Globus pallidus (tissue), 1 donor: ENCODE measurements at regions not wholly inside any gene's neighbourhood (a gene's known extent, or its start where the extent isn't known, plus 50 kb on each side); places are given as distances from the start of the nearest gene placed in this dataset.

Experiments used
- DNase-seq: peaks from one replicate; pipeline ENCODE4 v3.0.0-alpha.2; 2015; ENCODE audit warnings: low spot score

DNA sequence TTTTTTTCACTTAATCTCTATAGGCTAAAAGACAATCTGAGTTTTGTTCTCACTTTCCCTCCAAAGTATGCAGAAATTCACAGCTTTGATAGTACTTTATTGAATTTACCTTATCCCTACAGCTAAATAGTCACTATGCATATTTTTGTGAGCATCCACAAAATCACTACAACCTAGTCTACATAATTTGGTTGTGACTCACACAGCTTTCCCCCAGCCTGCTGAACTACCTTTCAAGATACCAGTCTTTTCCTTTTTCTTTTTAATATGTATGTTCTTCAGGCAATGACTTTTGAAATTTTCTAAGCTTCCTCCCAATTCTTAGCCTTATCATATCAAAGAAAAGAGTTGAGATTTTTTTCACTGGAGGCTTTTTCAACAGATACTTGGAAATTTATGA lies 347.3 kb upstream of the CDH6 start:
- DNase-seq, result no peak

DNA sequence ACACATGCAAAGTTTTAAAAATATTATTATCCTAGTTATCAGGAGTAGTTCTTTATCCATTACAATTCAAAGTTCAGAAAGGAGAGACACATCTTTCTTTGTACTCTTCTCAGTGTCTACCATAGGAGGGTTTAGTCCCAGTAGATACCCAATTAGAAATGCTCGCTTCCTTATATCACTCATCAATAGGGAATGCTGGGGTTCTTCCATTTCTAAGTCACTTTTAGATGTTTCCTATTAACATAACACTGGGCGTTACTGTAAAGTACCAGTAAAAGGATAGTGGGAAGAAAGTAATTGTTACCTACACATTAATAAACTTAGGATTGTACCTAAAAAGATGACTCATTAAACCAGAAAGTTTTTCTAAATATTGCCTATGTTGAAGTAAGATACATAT lies 348.3 kb upstream of the CDH6 start:
- no peak for DNase-seq

DNA sequence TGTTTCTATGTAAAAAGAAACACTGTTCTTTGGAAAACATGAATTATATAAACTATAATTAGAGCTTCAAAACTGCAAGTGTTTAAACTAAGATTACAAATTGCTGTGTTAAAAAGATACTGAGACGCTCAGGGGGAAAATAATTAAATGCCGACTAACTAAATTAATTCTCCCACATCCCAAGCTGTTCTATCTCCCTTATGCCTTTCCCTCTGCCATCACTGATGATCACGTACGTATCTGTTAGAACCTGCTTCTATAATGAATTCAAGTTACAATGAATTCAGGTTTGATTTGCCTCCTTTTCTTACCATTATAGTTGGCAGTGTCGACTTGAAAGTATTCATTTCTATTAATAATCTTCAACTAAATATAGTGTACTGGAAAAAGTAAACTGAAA lies 349.9 kb upstream of the CDH6 start:
- DNase-seq, result no peak

DNA sequence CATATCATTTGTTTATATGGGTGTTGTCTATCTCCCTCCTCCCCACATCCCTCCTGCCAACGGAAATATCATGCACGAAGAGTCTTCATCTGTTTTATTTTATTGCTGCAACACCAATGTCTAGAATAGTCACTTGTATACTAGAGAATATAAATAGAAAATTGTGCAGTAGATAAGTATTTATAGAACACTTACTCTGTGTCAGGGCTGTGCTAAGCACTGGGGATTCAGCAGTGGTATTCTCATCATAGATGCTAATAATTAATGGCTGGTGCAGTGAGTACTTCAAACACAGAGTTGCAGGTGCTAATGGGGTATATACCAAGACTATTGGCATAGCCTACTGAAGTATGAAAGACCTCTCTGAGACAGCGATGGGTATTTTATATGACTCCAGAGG lies 353.5 kb upstream of the CDH6 start:
- DNase-seq, result no peak

DNA sequence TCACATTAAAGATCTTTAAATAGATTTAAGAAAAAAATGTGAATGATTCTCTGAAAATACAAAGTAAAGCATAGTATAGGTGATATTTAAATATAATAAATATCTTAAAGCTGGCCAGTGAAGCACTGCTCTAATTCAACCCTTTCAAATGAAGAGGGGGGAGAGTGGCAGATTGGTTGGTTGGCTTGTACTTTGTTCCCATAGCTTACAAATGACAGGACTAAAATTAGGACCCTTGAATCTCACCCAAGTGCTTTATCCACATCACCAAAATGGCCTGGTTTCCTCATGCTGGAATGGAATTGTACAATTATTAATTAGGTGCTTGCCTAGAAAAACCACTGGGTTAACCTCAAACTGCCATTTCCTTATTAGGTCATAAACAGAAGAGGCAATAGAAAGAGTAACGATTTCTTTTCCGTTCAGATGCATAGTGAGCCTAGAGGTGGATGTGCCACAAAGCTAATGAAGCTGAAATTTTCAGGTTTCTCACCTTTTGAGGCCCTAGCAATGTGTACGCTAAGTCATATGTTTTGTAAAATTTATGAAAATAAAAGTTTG lies 354.5 kb upstream of the CDH6 start:
- DNase-seq, result no peak

DNA sequence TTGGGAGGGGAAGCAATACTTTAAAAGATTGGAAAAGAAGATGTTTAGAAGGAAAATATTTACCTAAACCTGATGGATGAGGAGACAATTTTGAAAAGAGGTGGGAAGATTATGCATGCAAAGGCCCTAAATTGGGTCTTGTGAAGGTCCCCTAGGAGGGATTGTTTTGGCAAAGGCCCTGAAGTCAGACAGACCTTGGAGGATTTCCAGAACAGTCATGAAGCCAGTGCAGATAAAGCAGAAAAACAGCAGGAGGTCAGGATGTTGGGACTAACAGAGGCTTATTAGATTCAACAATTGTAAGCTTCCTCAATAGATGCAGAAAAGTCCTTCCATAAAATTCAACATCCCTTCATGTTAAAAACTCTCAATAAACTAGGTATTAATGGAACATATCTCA lies 361.0 kb upstream of the CDH6 start:
- no peak for DNase-seq

DNA sequence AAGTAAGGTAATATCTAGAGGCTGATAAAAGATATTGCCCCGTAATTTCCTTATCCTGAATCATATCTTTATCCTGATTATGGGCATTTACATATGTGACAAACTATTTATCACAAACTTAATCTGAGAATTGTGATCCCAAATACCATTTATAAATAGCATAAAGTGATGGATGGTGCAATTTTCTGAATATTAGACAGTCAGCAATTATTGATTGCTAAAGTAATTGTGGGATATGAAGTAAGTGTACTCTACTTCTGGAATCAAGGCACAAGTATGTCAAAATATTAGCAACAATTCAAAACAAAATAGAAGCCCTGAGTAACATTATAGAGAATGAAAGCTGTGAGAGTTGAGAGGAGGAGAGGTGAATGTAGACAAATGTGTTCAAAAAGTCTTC lies 361.9 kb upstream of the CDH6 start:
- DNase-seq, result no peak

DNA sequence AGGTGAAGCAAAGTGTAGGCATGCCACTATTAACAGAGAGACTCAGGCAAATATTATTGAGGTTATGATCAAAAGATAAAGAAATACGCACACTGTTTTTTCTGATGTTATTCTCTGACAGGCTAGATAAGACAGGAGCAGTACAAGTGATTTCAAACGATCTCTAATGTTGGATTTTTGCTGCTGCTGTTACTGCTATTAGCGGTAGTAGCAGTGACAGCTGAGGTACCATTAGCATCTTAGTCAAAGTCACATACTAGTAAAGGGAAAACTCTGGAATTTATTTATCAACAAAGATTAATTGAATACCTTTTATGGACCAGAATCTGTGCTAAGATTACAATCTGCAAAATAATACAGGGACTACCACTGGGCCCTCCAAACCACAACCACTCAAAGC lies 362.4 kb upstream of the CDH6 start:
- no peak for DNase-seq

DNA sequence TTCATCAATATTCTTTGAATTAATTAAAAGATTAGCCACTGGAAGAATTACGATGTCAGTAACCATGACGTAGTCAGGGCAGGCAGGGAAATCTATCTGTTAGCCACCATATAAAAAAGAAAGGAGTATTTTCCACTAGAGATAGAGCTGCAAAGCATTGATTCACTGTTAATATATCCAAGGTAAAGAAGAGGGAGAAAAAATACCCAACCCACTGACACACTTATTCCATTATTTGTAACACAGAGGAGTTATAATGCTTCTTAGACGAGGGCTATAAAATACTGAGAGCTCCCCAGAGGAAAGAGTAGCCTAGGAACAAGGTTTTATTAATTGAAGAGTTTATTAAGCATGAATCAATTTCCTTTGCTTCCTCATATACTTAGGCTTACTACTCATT lies 382.2 kb upstream of the CDH6 start:
- no peak for DNase-seq

DNA sequence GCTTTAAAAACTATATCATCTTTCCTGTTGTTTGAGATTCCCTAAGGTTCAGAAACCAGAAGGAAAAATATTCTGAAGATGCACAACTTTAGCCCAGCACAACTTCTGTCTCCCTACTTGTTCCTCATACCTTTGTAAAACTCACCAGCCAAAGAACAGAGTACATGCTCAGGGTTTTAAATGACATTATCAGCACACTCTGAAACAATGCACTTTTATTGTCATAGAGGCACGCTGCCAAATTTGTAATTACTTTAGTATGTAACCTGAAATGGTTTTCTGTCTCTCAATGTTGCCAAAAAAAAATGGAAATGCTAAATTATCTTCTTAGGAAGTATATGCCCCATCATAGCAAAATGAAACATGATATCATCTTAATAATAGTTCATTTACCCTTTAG lies 383.6 kb upstream of the CDH6 start:
- no peak for DNase-seq

DNA sequence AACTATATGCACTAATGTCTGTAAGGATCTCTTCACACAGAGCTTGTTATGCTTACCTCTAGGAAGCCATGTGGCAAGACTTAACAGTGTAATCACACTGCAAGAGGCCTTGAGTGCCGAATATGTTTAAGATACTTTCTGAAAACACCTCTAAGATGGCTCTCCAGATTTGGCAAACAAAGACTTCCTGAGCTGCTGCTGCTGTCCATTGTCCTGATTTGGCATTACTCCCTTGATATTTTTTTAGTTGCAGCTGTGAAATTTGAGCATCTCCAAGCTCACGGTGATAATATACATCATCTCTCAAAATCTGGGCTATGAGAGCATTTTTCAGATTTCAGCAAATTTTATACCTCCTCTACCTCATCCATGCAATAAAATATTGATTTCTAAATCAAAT lies 384.5 kb upstream of the CDH6 start:
- no peak for DNase-seq

DNA sequence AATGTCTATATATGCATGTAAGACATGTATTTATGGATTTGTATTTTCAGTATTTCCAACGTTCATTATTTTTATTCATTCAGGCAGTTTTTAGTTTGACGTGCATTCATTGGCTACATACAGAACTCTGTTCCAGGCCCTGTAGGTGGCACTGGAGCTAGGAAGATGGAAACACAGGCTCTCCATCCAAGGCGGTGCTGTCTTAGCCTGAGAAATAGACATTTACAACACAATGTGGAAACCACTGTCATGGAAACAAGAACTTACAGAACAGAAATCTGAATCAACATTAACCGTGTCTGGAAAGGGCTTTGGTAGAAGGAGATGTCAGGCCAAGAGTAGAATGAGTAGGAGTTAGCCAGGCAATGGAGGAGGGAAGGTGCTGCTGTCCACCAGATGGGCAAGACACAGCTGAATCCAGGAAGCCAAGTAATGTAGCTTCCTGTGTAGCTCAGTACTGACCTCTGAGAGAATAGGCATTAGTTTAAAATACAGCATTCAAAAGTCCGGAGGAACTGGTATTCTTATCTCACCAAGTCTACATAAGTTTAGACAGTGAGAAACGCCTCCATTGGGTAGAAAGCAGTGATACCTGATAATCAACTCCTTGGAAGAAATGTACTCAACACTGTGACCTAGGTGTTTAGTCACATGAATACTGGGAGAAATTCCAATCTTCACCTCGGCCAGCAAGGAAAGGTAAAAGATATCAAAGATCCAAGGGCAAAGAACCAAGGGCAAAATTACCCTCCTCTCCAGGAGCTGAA lies 388.6 kb upstream of the CDH6 start:
- peak; percentile 10 for DNase-seq

DNA sequence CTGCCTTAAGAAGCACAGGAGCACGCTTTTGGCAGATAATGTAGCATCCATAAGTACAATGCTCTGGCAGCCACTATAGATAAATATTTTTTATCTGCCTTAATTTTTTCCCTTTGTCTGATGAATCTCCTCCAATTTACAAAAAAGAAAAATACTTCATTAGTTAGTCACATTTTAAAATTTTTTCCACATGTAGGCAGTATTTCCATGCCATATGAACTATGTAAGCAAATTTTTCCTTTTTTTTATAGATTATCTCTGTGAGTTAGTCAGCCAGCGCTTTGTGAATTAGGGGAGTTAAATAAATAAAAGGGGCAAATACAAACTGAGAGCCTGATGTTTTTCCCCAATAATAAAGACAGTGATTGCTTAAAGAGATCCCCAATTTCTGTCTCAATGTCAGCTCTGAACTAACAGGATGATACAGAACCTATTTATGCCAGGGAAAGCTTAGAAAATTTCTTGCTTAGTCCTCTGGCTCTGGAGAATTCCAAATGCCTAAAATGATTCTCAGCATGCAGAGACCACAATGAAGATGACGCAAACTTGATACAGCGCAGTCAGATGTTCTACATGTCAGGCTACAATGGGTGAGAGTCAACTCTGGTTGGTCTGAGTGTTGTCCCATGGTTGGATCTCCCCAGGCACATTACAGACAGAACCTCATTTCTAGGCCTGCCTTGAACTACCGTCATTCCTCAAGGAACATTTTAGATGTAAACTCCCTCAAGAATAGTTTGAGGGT lies 390.4 kb upstream of the CDH6 start:
- DNase-seq, result no peak

DNA sequence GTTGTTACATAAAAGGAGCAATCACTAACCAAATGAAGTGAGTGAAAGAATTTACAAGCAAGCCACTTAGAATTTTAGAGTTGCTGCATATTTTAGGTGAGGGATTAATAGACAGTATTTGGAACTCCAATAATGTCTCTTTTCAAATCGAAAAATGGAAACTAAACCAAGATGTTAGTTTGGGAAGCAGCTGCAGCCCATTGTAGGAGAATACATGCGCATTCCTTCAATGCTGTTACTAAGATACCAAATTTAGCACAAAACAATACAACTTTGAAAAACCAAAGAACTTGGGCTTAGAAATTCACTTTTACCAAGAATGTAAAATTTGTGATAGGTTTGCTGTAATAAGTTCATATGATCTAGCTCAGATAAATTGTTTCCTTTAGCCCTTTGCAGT lies 411.8 kb upstream of the CDH6 start:
- no peak for DNase-seq

DNA sequence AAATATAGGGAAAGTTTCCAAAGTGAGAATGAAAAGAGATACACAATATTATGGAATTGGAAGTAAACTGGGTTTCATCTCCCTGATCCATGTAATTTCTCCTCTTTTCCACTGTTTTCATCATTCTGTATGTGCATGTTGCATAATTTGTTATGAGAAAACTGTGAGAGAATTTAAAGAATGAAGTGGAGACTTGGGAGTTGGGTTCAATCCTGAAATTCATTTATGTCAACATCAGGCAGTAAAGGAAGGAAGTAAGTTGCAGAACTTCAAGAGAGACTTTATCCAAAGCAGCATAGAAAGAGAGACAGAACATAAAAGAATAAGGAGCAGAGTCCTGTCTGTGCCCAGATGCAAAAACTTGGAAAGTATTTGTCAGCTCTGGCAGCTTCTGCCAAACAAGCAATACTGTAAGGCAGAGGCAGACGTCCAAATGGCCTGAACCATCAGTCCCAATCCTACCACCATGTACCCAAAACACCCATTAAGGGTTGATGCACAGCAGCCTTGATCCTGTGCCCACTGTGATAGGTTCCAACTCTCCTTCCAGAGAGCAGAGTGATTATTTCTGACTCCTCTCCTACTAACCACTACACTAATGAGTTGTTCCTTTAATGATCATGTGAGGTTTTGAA lies 425.3 kb upstream of the CDH6 start:
- DNase-seq, result no peak

DNA sequence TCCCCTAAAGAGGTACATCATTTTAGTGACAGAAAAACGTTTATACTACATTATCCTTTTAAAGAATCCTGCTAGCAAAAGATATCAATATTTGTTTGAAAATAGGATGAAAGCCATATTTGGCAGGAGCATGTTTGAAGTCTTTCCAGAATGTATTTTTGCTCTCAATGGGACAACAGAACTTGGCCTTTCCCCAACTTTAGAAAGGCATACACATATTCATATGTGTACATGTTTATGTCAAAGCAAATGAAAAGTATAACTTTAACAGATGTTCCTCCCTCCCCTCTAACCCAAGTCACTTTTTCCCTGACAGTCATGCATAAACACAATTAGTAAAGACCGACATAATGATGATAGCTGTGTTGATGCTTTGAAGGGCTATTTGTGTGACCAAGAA lies 427.8 kb upstream of the CDH6 start:
- DNase-seq, result no peak

DNA sequence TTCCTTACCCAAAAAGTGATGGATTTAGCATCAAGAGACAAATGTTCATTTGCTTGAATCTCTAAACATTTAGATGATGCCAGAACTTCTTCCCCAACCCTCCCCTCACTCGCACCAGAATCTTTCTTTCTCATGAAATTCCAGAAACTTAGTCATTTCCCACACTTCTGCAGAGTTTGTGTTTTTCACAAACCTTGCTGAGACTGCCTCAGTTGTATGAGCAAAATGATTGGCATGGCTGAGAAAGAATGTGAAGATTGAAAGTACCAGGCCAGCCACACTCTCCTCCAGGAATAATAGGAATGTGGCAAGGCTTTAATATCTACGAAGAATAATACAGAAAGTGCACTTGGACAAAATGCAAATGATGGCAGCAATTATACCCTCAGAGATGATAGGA lies 428.3 kb upstream of the CDH6 start:
- no peak for DNase-seq

DNA sequence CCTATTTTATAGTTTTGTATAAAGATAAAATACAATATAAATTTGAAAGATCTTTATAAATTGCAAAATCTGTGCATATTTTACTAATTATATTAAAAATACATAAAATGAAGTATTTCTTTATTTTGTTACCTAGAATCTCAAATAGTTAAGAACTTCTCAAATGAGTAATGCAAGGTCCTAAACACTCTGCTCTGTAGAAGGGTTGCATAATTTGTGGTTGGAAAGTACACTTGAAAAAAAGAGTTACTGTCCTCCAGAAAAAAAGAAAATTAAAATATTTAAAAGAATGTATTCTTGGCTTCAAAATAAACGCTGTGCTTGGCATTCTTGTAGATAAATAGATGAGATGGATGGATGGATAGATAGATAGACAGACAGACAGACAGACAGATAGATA lies 428.8 kb upstream of the CDH6 start:
- no peak for DNase-seq

DNA sequence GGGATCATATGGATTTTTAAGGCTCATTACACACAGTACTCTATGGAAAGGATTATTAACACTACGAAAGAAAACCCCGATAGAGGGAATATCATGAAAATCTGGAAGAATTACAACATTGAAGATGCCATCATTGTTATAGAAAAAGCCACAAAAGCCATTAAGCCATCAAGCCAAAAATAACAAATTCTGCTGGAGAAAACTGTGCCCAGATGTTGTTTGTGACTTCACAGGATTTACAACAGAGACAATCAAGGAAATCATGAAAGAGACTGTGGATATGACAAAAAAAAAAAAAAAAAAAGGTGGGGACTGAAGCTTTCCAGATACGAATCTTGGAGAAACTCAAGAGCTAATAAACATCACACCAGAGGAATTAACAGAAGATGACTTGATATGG lies 433.8 kb upstream of the CDH6 start:
- DNase-seq, result no peak

DNA sequence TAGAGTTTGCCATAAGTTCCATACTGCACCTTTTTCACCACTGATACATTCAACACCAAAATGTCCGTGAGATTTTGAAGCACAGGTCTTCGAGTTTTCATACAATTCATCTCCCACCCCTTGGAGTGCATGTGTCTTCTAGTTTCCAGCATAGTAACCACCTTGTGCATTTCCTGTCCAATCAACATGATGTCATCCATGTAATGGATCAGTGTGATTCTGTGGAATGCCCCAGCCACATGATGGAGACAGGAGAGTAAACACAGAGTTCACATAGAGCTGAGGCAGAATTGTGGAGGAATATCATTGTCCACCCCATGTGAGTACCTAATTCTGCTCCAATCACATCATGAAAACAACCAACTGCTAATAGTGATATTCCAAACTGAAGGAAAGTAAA lies 441.5 kb upstream of the CDH6 start:
- no peak for DNase-seq

DNA sequence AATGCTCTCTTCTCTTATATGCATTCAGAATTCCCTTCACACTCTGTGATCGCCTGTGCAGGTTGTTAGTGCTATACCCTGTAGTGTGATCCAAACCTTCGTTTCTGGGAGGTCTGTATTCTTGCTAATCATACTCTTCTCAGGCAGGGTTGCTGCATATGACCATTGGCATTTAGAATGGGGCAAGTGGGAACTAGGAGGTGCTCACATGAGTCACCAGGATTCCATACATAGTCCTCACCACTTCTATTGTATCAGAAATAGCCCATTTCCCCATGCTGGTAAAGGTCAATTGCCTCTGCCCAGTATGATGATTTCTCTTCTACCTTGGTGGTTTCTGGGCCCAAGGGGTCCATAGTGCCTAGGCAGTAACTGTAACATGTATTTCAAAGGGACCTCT lies 443.5 kb upstream of the CDH6 start:
- no peak for DNase-seq

DNA sequence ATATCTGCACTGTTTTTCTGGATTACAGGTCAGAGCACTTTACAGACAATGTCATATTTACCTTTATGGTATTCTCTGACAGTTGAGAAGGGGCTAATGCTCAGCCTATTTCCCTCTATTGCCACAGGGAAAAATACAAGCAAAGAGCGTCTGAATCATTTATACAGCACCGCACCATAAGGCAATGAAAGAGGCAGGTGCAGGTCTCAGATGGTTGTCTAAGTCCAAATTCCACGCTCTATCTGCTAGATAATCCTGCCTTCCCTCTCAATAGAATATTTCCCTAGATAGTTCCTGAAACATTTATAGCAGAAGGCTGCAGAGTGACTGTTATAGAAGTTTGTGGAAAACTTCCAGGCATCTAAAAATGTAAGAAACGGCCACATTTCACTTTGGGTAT lies 446.1 kb upstream of the CDH6 start:
- no peak for DNase-seq

DNA sequence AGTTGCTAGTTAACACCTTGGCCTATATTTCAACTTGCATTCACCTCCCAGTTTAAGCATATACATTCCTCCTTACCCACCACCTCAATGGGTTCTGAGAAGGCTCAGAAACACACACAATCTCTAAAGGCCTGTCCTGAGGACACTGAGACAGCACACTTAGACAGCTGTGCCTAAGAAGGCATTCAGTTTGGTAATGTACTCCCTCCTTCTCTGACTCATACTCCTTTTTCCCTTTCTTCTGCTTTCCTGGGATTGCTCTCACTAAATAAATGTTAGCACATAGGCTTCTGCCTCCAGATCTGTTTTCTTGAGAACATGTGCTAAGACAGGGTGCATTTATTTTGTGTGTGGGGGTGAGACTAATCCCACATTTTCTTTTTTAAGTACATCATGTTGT lies 456.8 kb upstream of the CDH6 start:
- no peak for DNase-seq
